HUDEP-2 (cell line): ENCODE measurements at regions not wholly inside any gene's neighbourhood (a gene's known extent, or its start where the extent isn't known, plus 50 kb on each side); places are given as distances from the start of the nearest gene placed in this dataset.
"Not testable (repeated sequence)": the region's sequence is repeated elsewhere in the genome, so short reads cannot be mapped to it uniquely, and the experiment has no call there.

Experiments
- DNase-seq, 76 experiments: peaks; one replicate each; lab custom pipeline; 2025; ENCODE audit not compliant: unreplicated experiment in 76 of 76; lab: John Stamatoyannopoulos, UW

DNA sequence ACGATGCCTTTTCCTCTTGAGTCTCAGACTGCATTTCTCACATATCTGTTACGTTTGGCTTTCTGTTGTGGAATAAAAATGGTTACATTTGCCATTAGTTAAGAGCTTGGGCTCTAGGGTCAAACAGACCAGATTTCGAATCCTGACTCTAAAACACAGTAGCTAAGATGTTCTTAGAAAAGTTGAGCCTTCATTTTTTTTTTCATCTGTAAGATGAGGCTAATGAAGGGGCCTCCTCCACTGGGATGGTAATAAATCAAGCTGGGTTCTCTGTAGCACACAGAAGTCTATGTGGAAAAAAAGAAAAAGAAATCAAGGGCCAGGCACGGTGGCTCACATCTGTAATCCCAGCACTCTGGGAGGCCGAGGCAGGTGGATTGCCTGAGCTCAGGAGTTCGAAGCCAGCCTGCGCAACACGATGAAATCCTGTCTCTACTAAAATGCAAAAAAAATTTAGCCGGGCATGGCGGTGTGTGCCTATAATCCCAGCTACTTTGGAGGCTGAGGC is 49.9 kb upstream of the CAPRIN1 start:
- no peak for DNase-seq

DNA sequence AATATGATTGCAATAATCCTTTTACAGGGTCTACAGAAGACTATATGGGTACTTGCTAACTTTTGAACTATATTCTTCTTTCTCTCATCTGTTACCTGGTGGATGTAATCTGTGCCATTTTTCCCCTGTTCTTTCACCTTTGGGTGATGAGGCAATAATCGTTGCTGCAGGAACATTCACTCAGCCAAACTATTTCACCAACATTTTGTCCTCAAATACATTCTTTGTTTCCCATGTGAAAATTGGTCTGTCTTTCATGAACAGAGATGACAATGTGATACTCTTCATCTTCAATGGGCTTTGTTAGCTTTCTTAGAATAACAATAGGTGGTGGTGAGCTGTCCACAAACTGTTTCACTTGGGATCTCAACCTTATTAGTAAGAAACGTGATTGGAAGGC is 52.1 kb upstream of the CAPRIN1 start:
- DNase-seq = no peak

DNA sequence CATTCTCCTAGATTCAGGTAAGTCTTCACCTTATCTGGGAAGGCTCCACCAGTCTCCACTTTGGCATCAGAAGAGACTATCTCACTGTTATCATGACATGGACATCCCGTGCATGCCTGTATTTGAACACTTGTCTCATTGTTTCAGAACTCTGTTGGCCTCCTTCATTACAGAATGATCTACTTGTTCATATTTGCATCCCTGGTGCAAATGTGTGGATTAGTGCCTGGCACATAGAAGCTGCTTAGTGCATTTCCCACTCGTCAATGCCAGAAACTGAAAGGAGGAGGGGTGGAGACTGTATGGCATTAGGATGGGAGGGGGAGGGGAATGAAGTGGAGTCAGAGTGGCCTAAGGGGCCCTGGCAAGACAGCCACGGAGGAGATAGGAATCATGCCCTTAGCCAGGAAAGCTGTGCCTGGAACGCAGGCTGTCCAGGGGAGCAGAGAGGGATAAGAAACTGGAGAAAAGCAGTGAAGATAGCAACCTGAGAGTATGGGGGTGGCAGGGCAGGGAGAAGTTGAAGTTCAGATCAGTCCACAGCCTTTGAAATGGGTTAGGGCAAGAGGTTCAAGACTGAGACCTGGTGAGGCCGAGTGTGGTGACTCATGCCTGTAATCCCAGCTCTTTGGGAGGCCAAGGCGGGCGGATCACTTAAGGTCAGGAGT is 53.8 kb upstream of the CAPRIN1 start:
- no peak for DNase-seq

DNA sequence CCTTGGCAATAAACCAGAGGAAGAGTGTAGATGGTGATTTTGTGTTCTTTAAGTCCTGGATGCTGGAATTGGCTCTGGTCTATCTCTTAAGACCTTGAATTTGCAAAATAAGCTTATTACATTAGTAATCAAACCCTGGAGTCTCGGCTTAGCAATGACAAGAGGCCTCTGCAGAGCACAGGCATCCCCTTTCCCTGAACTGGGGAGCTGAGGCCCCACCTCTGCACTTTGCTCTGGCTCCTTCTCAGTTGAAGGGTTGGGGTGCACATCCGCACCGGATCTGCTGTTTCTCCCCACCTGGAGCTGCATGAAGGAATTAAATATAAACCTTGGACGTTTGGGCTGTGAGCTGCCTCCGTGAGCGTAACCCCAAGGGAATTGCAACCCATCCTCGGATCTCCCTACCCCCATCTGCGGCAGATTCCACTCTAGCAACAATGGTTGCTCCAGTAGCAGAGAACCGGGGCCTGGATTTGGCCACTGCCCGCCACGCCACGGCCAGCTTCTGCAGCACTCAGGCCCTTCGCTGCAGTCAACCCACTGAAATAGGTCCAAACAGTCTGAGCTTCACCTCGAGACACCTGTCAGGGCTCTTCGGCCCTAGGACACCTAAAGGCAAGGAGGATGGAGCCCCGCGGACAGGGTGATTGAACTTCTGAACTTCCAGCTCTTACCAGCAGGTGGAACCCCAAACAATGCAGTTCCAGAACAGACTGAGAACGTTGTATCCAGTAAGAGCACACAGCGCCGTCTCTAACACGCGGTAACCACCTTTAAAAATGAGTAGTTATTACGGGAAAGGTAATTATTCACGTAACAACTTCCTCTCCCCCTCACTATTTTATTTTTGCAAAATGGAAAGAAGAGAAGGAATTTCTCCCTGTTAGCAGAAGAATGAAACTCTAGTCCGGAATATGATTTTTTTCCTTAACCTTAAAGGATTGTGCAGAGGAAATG is 54.8 kb upstream of the CAPRIN1 start:
- DNase-seq = peak in 67 of 76 experiments; percentile 6 to 81 (median 50)

DNA sequence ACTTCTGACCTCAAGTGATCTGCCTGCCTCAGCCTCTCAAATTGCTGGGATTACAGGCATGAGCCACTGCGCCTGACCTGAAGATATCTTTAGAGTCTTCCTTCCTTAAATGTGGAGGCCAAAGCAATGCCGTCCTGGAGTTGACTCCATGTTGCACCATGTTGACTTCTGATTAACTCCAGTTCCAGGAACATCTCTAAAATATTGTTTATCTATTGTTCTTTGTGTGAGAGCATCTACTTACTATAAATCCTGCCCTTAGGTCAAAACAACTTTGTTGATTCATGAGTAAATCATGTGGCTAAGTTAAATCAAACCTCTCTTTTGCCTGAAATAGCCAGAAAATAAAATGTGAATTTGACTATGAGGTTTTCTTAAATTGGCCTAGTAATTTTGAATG is 56.6 kb upstream of the CAPRIN1 start:
- no peak for DNase-seq

DNA sequence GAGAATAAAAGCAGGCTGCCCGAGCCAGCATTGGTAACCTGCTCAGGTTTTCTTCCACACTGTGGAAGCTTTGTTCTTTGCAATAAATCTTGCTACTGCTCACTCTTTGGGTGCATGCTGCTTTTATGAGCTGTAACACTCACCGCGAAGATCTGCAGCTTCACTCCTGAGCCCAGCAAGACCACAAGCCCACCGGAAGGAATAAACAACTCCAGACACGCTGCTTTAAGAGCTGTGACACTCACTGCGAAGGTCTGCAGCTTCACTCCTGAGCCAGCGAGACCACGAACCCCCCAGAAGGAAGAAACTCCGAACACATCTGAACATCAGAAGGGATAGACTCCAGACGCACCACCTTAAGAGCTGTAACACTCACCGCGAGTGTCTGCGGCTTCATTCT is 60.4 kb upstream of the CAPRIN1 start:
- DNase-seq = not testable (repeated sequence)

DNA sequence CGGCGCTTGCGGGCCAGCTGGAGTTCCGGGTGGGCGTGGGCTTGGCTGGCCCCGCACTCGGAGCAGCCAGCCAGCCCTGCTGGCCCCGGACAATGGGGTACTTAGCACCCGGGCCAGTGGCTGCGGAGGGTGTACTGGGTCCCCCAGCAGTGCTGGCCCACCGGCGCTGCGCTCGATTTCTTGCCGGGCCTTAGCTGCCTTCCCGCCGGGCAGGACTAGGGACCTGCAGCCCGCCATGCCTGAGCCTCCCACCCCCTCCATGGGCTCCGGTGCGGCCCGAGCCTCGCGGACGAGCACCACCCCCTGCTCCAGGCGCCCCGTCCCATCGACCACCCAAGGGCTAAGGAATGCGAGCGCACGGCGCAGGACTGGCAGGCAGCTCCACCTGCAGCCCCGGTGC is 61.4 kb upstream of the CAPRIN1 start:
- DNase-seq = not testable (repeated sequence)

DNA sequence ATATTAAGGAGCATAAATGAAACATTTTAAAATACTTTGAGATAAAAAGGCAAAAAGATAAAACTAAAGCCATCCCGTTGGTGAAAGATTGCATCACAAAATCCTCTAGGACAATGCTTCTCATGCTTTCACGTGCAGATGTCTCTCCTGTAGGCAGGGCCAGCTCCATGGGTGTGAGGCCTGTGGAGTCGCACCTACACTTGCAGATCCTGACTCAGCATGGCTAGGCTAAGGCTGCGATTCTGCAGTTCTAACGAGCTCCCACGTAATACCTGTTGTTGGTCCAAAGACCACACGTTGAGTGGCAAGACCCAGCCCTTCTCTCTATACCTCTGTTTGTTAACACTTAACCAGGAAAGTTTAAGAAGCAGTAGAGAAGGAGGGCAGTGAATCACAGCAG is 62.1 kb upstream of the CAPRIN1 start:
- no peak for DNase-seq

DNA sequence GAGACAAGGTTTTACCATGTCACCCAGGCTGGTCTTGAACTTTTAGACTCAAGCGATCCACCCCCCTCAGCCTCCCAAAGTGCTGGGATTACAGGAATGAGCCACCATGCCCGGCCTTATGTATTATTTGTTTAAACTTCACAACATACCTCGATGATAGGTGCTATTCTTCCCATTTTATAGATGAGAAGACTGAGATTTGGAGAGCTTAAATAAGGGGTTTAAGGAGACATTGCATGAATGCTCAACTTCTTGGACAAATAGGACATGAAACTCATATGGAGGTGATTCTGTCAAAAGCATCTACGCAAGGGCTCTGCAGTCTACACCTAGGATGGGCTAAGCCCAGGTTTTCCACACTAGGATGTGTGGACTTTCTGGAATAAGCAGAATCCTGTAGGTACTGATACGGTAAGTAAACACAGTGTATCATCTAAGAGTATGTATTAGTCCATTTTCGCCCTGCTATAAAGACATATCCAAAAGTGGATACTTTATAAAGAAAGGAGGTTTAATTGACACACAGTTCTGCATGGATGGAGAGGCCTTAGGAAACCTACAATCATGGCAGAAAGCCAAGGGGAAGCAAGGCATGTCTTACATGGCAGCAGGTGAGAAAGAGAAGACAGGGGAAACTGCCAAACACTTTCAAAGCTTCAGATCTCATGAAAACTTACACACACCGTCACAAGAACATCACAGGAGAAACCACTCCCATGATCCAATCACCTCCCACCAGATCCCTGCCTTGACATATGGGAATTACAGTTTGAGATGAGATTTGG is 62.8 kb upstream of the CAPRIN1 start:
- no peak for DNase-seq

DNA sequence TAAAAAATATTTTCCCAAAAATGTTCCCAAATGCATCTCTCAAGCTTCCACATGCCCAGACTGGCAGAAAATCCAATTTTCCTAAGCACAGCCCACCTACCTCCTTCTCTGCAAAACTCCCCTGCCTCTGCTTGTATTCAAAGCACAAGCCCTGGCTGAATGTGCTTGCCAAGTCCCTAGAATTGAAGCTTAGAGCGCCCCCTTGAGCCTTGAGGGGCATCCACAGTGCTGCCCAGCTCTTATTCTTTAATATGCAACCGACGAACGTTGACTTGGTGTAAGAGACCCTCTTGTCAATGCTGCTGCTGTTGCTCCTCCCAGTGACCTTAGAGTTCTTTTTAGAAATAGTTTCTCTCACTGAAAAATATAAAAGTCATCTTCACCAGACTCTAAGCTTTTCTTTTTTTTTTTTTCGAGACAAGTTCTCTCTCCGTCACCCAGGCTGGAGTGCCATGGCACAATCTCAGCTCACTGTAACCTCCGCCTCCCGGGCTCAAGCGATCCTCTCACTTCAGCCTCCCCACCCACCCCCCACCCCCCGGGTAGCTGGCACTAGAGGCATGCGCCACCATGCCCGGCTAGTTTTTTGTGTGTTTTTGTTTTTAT is 63.5 kb upstream of the CAPRIN1 start:
- DNase-seq = peak in 72 of 76 experiments; percentile 15 to 85 (median 63)

DNA sequence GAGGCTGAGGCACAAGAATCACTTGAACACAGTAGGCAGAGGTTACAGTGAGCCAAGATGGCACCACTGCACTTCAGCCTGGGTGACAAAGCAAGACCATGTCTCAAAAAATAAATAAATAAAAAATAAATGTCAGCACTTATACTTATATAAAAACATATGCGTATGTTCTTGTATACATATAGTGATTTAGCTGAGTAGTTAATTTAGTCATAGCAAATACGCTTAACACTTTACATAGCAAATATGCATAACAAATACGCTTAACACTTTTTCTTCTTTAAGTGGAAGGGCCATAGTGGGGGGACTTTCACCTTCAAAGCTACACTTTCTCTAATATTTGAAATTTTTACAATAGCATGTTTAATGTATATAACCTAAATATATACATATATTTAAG is 64.0 kb upstream of the CAPRIN1 start:
- no peak for DNase-seq

DNA sequence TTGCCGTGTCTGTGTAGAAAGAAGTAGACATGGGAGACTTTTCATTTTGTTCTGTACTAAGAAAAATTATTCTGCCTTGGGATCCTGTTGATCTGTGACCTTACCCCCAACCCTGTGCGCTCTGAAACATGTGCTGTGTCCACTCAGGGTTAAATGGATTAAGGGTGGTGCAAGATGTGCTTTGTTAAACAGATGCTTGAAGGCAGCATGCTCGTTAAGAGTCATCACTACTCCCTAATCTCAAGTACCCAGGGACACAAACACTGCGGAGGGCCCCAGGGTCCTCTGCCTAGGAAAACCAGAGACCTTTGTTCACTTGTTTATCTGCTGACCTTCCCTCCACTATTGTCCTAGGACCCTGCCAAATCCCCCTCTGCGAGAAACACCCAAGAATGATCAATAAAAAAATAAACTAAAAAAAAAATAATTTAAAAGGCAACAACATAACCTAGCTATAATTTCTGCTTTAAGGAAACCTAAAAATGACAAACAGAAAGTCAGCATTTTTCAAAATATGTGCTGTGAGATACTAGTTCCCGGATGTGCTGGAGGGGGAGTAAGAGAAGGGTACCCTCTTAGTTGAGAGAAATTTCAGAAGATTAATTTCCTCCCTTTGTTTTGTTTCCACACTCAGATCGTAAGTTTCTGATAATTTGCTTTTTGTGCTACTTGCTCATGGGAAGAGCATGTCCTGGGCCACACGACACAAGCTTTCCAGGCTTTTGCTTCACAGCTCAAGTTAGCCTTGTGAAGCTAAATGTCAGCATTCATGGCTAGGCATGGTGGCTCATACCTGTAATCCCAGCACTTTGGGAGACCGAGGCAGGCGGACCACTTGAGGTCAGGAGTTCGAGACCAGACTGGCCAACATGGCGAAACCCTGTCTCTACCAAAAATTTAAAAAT is 64.7 kb upstream of the CAPRIN1 start:
- DNase-seq = not testable (repeated sequence)

DNA sequence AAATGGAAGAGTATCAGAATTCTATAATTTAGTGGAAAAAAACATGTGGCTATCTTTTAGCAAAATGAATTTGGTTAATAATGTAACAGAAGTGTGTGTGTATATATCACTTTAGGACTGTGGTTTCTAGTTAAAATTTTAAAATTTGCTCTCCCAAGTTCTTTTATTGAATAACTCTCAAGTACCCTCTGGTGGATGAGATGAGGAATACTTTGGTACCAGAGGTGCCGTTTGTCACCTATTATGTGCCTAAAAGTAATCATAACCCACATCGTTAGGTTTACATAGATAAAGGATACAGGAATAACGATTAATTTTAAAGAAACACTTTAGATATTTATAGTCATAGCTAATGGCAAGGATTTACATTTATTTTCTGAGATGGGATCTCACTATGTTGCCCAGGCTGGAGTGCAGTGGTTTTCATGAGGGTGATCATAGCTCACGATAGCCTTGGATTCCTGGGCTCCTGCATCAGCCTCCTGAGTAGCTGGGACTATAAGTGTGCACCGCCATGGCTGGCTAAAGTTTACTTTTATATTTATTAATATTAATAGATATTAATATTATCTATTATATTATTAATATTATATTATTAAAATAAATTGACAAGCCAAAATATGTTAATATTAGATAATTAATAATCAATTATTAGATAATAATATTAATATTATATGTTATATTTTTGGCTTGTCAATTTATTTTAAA is 66.7 kb upstream of the CAPRIN1 start:
- peak in 5 of 76 experiments; percentile 2 to 26 (median 9) for DNase-seq

DNA sequence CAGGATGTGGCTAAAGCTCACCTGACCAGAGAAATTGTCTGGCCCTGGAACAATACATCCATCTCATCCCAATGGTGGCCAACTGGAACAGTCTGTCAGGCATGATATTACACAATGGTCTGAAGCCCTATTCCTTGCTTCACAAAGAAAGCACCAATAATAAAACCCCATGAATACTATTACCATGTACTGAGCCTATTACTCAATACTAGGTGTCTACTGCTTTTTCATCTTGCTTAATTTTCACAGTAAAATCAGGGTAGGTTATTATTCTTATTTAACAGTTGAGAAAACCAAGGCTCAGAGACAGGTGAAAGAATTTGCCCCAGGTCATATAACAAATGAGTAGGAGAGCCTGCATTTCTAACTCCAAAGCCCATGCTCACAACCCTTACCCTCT is 68.9 kb upstream of the CAPRIN1 start:
- DNase-seq = no peak

DNA sequence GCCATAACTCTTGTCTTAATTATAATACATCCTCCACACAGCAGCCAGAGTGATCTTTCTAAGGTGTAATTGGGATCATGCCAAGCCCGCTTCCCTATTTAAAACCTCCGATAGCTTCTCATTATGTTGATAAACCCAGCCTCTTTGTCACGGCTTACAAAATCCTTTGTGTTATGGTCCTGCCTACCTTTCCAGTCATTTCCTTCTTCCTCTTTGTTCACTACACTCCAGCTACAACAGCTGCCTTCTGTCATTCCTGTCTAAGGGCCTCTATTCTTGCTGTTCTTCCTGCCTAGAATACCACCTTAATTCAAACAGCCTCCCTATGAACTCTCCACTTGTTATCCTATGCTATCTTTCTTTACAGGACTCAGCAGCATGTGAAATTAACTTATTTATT is 70.6 kb upstream of the CAPRIN1 start:
- DNase-seq = no peak

DNA sequence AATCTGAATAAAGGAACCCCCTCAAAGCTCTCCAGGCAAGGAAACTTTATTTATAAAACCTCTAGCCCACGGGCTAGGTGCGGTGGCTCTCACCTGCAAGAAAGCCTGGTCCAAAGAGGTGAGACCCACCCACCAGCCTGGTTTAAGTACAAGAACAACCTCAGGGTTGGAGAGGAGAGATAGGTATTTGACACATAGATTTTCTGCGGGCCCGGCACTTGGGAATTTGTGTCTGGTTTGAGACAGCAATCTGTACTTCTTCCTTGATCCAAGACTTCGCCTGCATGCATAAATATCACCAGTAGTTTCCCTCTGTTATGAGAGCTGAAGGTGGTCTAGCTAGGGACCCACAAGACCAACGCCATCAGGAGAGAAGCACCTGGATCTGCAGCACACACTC is 73.2 kb upstream of the CAPRIN1 start:
- no peak for DNase-seq

DNA sequence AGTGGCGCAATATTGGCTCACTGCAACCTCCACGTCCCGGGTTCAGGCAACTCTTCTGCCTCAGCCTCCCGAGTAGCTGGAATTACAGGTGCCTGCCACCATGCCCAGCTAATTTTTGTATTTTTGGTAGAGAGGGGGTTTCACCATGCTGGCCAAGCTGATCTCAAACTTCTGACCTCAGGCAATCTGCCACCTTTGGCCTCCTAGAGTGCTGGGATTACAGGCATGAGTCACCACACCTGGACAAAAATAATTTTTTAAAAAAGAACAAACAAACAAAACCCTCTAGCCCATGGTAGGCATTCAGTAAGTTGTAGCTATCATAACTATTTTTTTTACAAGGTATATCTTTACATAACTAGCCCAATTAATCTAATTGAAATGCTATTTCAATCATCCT is 73.9 kb upstream of the CAPRIN1 start:
- DNase-seq = no peak

DNA sequence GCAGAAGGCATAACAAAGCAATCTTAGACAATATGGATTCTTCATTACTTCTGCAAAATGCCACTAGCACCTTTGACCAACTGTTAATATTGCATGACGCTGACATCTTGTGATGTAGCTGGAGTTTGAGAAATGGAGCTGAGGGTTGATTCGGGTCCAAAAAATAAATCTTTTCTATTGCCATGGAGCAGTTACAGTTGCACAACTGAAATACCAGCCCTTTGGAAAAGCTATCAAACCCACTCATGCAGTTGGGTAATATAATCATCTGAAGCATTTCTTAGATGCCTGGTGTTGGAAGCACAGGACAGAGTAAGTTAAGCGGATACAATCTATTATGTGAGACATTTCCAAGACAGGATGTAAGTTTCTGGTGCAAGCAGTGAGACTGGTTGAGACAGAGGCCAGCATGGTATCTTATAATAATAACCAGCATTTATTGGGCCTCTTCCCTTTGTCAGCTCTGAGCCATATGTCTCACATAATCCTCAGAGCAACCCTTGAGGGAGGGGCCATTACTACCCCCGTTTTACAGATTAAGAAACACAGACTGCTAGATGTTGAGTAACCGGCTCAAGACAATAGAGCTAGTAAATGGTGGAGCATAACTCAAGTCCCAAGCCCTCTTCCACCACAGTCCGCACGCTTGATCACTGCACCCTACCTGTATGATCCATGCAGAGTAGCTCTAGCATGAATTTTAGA is 74.9 kb upstream of the CAPRIN1 start:
- no peak for DNase-seq
